Lung (tissue), 11 donors: ENCODE measurements at regions not wholly inside any gene's neighbourhood (a gene's known extent, or its start where the extent isn't known, plus 50 kb on each side); places are given as distances from the start of the nearest gene placed in this dataset.

Experiments
- ATAC-seq: fragments of 200-7000 bp; cut with Tn5 transposase; one replicate; pipeline ENCODE4 v1.9.1; 2020; ENCODE audit warnings: moderate number of reproducible peaks; ENCODE audit not compliant: insufficient read depth, low FRiP score
- DNase-seq, 3 donors: peaks; one replicate each; pipeline ENCODE4 v3.0.0-alpha.2; 2013 to 2017
- H3K27ac ChIP-seq, 2 donors: one replicate each; pipeline ENCODE4 v1.5.1; 2013; ENCODE audit warnings: mild to moderate bottlenecking in 2 of 2, moderate library complexity in 2 of 2, control low read depth in 1 of 2, inconsistent platforms in 1 of 2, low read depth in 1 of 2, low read length in 1 of 2
- H3K27me3 ChIP-seq, 3 donors: one replicate each; pipeline ENCODE4 v1.5.1; 2013; ENCODE audit warnings: low read length in 2 of 3; ENCODE audit not compliant: control insufficient read depth in 3 of 3, insufficient read depth in 3 of 3
- H3K36me3 ChIP-seq, 4 donors: one replicate each; pipeline ENCODE4 v1.5.1; 2013; ENCODE audit warnings: low read length in 4 of 4, mild to moderate bottlenecking in 1 of 4, moderate library complexity in 1 of 4; ENCODE audit not compliant: control insufficient read depth in 4 of 4, insufficient read depth in 4 of 4
- H3K4me1 ChIP-seq, 5 donors: one replicate each; pipeline ENCODE4 v1.5.1; 2013; ENCODE audit warnings: low read length in 5 of 5, mild to moderate bottlenecking in 2 of 5, moderate library complexity in 1 of 5; ENCODE audit not compliant: control insufficient read depth in 5 of 5, insufficient read depth in 5 of 5
- H3K4me3 ChIP-seq: one replicate; pipeline ENCODE4 v1.5.1; 2013; ENCODE audit warnings: mild to moderate bottlenecking, control low read depth, moderate library complexity
- H3K9ac ChIP-seq, 2 donors: one replicate each; pipeline ENCODE4 v1.5.1; 2013; ENCODE audit warnings: low read length in 2 of 2, control low read depth in 1 of 2; ENCODE audit not compliant: insufficient read depth in 1 of 2
- H3K9me3 ChIP-seq, 4 donors: one replicate each; pipeline ENCODE4 v1.5.1; 2013; ENCODE audit warnings: low read length in 3 of 4, mild to moderate bottlenecking in 1 of 4, moderate library complexity in 1 of 4; ENCODE audit not compliant: control insufficient read depth in 4 of 4, insufficient read depth in 3 of 4
- CTCF ChIP-seq: IDR thresholded peaks from 2 replicates; pipeline ENCODE4 v1.5.1; 2012; ENCODE audit warnings: mild to moderate bottlenecking; ENCODE audit errors: control extremely low read depth, extremely low read depth
- WGBS, 2 donors: extraction: QIAGEN DNeasy Blood & Tissue Kit; methylation state at CpG; one replicate each; pipeline ENCODE4 v1.1.7; 2013; 5-methylcytosine and 5-hydroxymethylcytosine counted together
- donor health status: control.
- donor health status: control.
- donor health status: Bipolar disorder and iron deficiency.
- donor health status: healthy.
- donor health status: DM: yes; HTN: yes; CAD: no.

GRCh38 chr4:31660916-31661315 lies 940.7 kb downstream of the PCDH7 start:
- no peak for TF ChIP-seq CTCF
- peaks cover 0 to 3% (median 0%) of the 10 kb centered on the region in 5 donors for H3K4me1 ChIP-seq
- WGBS, 2 donors, result 45 to 71% methylated on average over 1 of the region's 1 CpG
- H3K27me3 ChIP-seq, result no peaks in the 10 kb centered on the region
- H3K27ac ChIP-seq, result no peak overlapping the region
- H3K9ac ChIP-seq, result no peak overlapping the region
- ATAC-seq (no peak), DNase-seq (no peak)
- H3K36me3 ChIP-seq, result no peaks in the 10 kb centered on the region
- no peaks in the 10 kb centered on the region for H3K9me3 ChIP-seq
- H3K4me3 ChIP-seq, result no peak overlapping the region

GRCh38 chr4:31662951-31663350 lies 942.8 kb downstream of the PCDH7 start:
- no peaks in the 10 kb centered on the region for H3K36me3 ChIP-seq
- H3K27ac ChIP-seq, result no peak overlapping the region
- 88 to 90% methylated on average over 2 of the region's 2 CpGs for WGBS, 2 donors
- TF ChIP-seq CTCF, result no peak
- H3K27me3 ChIP-seq, result no peaks in the 10 kb centered on the region
- DNase-seq, result no peak
- H3K4me3 ChIP-seq, result no peak overlapping the region
- H3K9ac ChIP-seq, result no peak overlapping the region
- no peak for ATAC-seq
- no peaks in the 10 kb centered on the region for H3K9me3 ChIP-seq
- H3K4me1 ChIP-seq, result peaks cover 0 to 3% (median 0%) of the 10 kb centered on the region in 5 donors

GRCh38 chr4:31667686-31668085 lies 947.5 kb downstream of the PCDH7 start:
- DNase-seq, result peak in 1 of 3 donors; percentile 19
- no peak overlapping the region for H3K9ac ChIP-seq
- no peaks in the 10 kb centered on the region for H3K4me1 ChIP-seq
- H3K36me3 ChIP-seq, result no peaks in the 10 kb centered on the region
- H3K4me3 ChIP-seq, result no peak overlapping the region
- WGBS, 2 donors, result 72 to 74% methylated on average over 2 of the region's 2 CpGs
- H3K9me3 ChIP-seq, result no peaks in the 10 kb centered on the region
- no peaks in the 10 kb centered on the region for H3K27me3 ChIP-seq
- no peak for ATAC-seq
- H3K27ac ChIP-seq, result no peak overlapping the region
- no peak for TF ChIP-seq CTCF

GRCh38 chr4:31674313-31674947 lies 954.3 kb downstream of the PCDH7 start:
- H3K9ac ChIP-seq, result no peak overlapping the region
- ATAC-seq, result no peak
- DNase-seq, result no peak
- no peak overlapping the region for H3K4me3 ChIP-seq
- no peaks in the 10 kb centered on the region for H3K4me1 ChIP-seq
- 53 to 67% methylated on average over 1 of the region's 1 CpG for WGBS, 2 donors
- TF ChIP-seq CTCF, result no peak
- no peaks in the 10 kb centered on the region for H3K36me3 ChIP-seq
- no peaks in the 10 kb centered on the region for H3K27me3 ChIP-seq
- no peak overlapping the region for H3K27ac ChIP-seq
- no peaks in the 10 kb centered on the region for H3K9me3 ChIP-seq
